22Rv1 (cell line): ENCODE measurements at regions not wholly inside any gene's neighbourhood (a gene's known extent, or its start where the extent isn't known, plus 50 kb on each side); places are given as distances from the start of the nearest gene placed in this dataset.

Source experiments
- ZFX ChIP-seq: fragments of 450-650 bp; IDR thresholded peaks from 2 replicates; pipeline ENCODE4 v1.6.1; 2017; ENCODE audit warnings: antibody characterized with exemption, borderline replicate concordance
- TF ChIP-seq, protein P1 (sequence below): fragments of 450-650 bp; IDR thresholded peaks from 2 replicates; pipeline ENCODE4 v1.5.1; 2017; ENCODE audit warnings: mild to moderate bottlenecking

DNA sequence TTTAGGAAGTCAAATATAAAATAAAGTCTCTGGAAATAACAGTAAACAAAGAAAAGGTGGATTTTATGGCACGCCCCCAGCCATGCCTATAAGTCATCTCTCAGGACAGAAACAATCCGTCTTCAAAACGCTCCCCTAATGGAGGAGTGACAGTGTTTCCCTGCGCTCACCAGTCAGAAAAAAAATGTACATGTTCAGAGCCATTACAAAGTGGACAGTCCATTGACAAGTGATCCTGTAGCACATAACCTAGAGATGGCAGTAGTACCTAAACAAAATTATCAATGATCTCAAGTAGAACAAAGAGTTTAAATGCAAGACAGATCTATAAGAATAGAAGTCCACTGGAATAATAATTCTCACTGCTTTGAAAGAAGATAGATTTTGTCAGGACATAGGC, 891.7 kb upstream of the MIR17HG start:
- TF ChIP-seq, protein P1, sequence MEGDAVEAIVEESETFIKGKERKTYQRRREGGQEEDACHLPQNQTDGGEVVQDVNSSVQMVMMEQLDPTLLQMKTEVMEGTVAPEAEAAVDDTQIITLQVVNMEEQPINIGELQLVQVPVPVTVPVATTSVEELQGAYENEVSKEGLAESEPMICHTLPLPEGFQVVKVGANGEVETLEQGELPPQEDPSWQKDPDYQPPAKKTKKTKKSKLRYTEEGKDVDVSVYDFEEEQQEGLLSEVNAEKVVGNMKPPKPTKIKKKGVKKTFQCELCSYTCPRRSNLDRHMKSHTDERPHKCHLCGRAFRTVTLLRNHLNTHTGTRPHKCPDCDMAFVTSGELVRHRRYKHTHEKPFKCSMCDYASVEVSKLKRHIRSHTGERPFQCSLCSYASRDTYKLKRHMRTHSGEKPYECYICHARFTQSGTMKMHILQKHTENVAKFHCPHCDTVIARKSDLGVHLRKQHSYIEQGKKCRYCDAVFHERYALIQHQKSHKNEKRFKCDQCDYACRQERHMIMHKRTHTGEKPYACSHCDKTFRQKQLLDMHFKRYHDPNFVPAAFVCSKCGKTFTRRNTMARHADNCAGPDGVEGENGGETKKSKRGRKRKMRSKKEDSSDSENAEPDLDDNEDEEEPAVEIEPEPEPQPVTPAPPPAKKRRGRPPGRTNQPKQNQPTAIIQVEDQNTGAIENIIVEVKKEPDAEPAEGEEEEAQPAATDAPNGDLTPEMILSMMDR = no peak
- TF ChIP-seq ZFX = no peak
